MCF 10A (cell line): ENCODE measurements at regions not wholly inside any gene's neighbourhood (a gene's known extent, or its start where the extent isn't known, plus 50 kb on each side); places are given as distances from the start of the nearest gene placed in this dataset.
A peak's percentile ranks its signal among the peaks of the same experiment; 100 is the strongest.

Source experiments
- BruUV-seq: library from RNA; stranded (reverse); fragments of 400-500 nt; replicated peaks from 2 replicates; lab custom pipeline; 2021; lab: Mats Ljungman, UMichigan
- CTCF ChIA-PET: fragments of 300-600 bp; sonication (Branson Sonifier 250); formaldehyde crosslinking; extraction: SDS; loops from one replicate; lab custom pipeline; 2021; ENCODE audit warnings: antibody characterized with exemption, inconsistent platforms; lab: Yijun Ruan, JAX
- POLR2A ChIA-PET: fragments of 300-600, 350-650 bp; sonication (Branson Sonifier 250); formaldehyde crosslinking; extraction: SDS; loops from one replicate; lab custom pipeline; 2020; ENCODE audit warnings: antibody characterized with exemption, inconsistent platforms; lab: Yijun Ruan, JAX
- DNase-seq: peaks from one replicate; pipeline ENCODE4 v3.0.0-alpha.2; 2018; ENCODE audit not compliant: unreplicated experiment
- H3K27ac Mint-ChIP-seq: one replicate; pipeline ENCODE4 v1.8.0; 2022; ENCODE audit warnings: mild to moderate bottlenecking, low read depth, mixed read lengths; ENCODE audit not compliant: unreplicated experiment
- H3K27me3 Mint-ChIP-seq: one replicate; pipeline ENCODE4 v1.8.0; 2022; ENCODE audit warnings: mixed read lengths; ENCODE audit not compliant: insufficient read depth, unreplicated experiment
- H3K36me3 Mint-ChIP-seq: one replicate; pipeline ENCODE4 v1.8.0; 2022; ENCODE audit warnings: mild to moderate bottlenecking, moderate library complexity, mixed read lengths; ENCODE audit not compliant: insufficient read depth, unreplicated experiment
- H3K4me1 Mint-ChIP-seq: one replicate; pipeline ENCODE4 v1.8.0; 2022; ENCODE audit warnings: mixed read lengths; ENCODE audit not compliant: insufficient read depth, unreplicated experiment
- H3K4me3 Mint-ChIP-seq: one replicate; pipeline ENCODE4 v1.8.0; 2022; ENCODE audit warnings: mild to moderate bottlenecking, moderate library complexity, mixed read lengths; ENCODE audit not compliant: unreplicated experiment
- H3K9me3 Mint-ChIP-seq: one replicate; pipeline ENCODE4 v1.8.0; 2022; ENCODE audit warnings: mixed read lengths; ENCODE audit not compliant: unreplicated experiment
- CTCF ChIP-seq: fragments of 200-600 bp; IDR thresholded peaks from one replicate; pipeline ENCODE4 v1.8.0; 2022; ENCODE audit warnings: antibody characterized with exemption, mild to moderate bottlenecking; ENCODE audit not compliant: unreplicated experiment
- intact Hi-C: fragments of 100-400 bp; cut with micrococcal nuclease; formaldehyde crosslinking; loops from 2 replicates; pipeline ENCODE4 v1.14.1; 2022

- peak; percentile 53 for TF ChIP-seq CTCF
- ChIA-PET POLR2A (interaction anchor here (0.7 to 1.4 kb wide), 4 partner anchors 52 to 124 kb away, joined by 3 to 5 read pairs (median 4); partner anchors contain the start of gene RAB38), CTCF (interaction anchor here (0.6 to 4.9 kb wide), 48 partner anchors 8 to 811 kb away, joined by 3 to 64 read pairs (median 4); partner anchors contain the start of gene RAB38)
- Mint-ChIP-seq H3K27me3 (no peaks in the 10 kb centered on the region), H3K27ac (no peak overlapping the region), H3K9me3 (peaks cover 15% of the 10 kb centered on the region), H3K36me3 (no peaks in the 10 kb centered on the region), H3K4me1 (peaks cover 5% of the 10 kb centered on the region), H3K4me3 (no peak overlapping the region)
- intact Hi-C loops: loop anchor here (1.0 to 5.0 kb wide), 4 partner anchors 50 to 312 kb away; partner anchors contain the start of gene CTSC
- BruUV-seq: no TSS peak
- peak; percentile 59 for DNase-seq
Measured at GRCh38 chr11:88231894-88232482, 56.7 kb upstream of the RAB38 start.

- peaks cover 33% of the 10 kb centered on the region for H3K9me3 Mint-ChIP-seq
- BruUV-seq: no TSS peak
- intact Hi-C loops: no loop called here
- CTCF ChIA-PET: interaction anchor here (3.3 to 4.9 kb wide), 3 partner anchors 51 to 323 kb away, joined by 11 to 64 read pairs (median 41); no protein-coding TSS in a partner anchor
- POLR2A ChIA-PET: no interaction called here
- no peaks in the 10 kb centered on the region for H3K4me1 Mint-ChIP-seq
- H3K4me3 Mint-ChIP-seq: no peak overlapping the region
- no peaks in the 10 kb centered on the region for H3K36me3 Mint-ChIP-seq
- DNase-seq: no peak
- TF ChIP-seq CTCF: no peak
- H3K27ac Mint-ChIP-seq: no peak overlapping the region
- no peaks in the 10 kb centered on the region for H3K27me3 Mint-ChIP-seq
Measured at GRCh38 chr11:88229303-88229702, 54.1 kb upstream of the RAB38 start.
